GM12892 (cell line): ENCODE measurements at regions not wholly inside any gene's neighbourhood (a gene's known extent, or its start where the extent isn't known, plus 50 kb on each side); places are given as distances from the start of the nearest gene placed in this dataset.

Source experiments
- POLR2A ChIP-seq: IDR thresholded peaks from 2 replicates; pipeline ENCODE4 v1.6.1; 2011; ENCODE audit warnings: low read depth, low read length, control low read depth
- POLR2AphosphoS5 ChIP-seq: IDR thresholded peaks from 2 replicates; pipeline ENCODE4 v1.6.1; 2011; ENCODE audit warnings: low read depth, low read length, control low read depth
- TAF1 ChIP-seq: IDR thresholded peaks from 2 replicates; pipeline ENCODE4 v1.6.1; 2011; ENCODE audit warnings: low read depth, mild to moderate bottlenecking, control low read depth, low read length, borderline replicate concordance

- no peak for TF ChIP-seq POLR2A
- TF ChIP-seq POLR2AphosphoS5 = no peak
- TF ChIP-seq TAF1 = no peak
These were observed 257.8 kb downstream of the BTBD3 start for GRCh38 chr20:12175538-12175937.
